GM12878 (cell line): ENCODE measurements at regions not wholly inside any gene's neighbourhood (a gene's known extent, or its start where the extent isn't known, plus 50 kb on each side); places are given as distances from the start of the nearest gene placed in this dataset.

ENCODE experiments used
- ATAC-seq: fragments of 200-7000 bp; cut with Tn5 transposase; 3 replicates; pipeline ENCODE4 v1.9.1; 2020; ENCODE audit warnings: mild to moderate bottlenecking, moderate library complexity
- BruUV-seq: library from RNA; stranded (reverse); fragments of 400-500 nt; replicated peaks from 2 replicates; lab custom pipeline; 2021; lab: Mats Ljungman, UMichigan
- CTCF ChIA-PET: fragments of 300-600 bp; sonication (Branson Sonifier 250); formaldehyde crosslinking; extraction: SDS; loops from one replicate; lab custom pipeline; 2021; ENCODE audit warnings: inconsistent platforms; lab: Yijun Ruan, JAX
- POLR2A ChIA-PET: fragments of 350-600 bp; formaldehyde crosslinking; extraction: SDS; loops from one replicate; lab custom pipeline; 2021; ENCODE audit warnings: inconsistent platforms; lab: Charles Lee
- RAD21 ChIA-PET: fragments of 300-600 bp; sonication (Branson Sonifier 250); formaldehyde crosslinking; loops from one replicate; lab custom pipeline; 2023; ENCODE audit warnings: antibody characterized with exemption; ENCODE audit not compliant: unreplicated experiment; lab: Charles Lee
- SMC1A ChIA-PET: fragments of 300-600 bp; sonication (Branson Sonifier 250); formaldehyde crosslinking; loops from one replicate; lab custom pipeline; 2023; ENCODE audit not compliant: unreplicated experiment, uncharacterized antibody; lab: Charles Lee
- DNase-seq: peaks from one replicate; pipeline ENCODE4 v3.0.0-alpha.2; 2011; ENCODE audit warnings: low read depth, low spot score
- FAIRE-seq: peaks from 3 replicates; lab custom pipeline; 2011; peaks lifted over from hg19 to GRCh38; lab: Jason Lieb, UNC
- H2AFZ ChIP-seq: 2 replicates; pipeline ENCODE4 v1.6.0; 2011; ENCODE audit warnings: low read depth, low read length, control low read depth; ENCODE audit not compliant: control insufficient read depth
- H3K27ac ChIP-seq: 2 replicates; pipeline ENCODE4 v1.5.1; 2011; ENCODE audit warnings: control low read depth; ENCODE audit not compliant: control insufficient read depth, insufficient read depth
- H3K27me3 ChIP-seq, 2 experiments: replicated peaks in 1 of 2; 2 replicates each; pipeline versions ENCODE4 v1.6.0 to v1.6.1; 2011; ENCODE audit warnings: low read length in 1 of 2; ENCODE audit not compliant: control insufficient read depth in 2 of 2, insufficient read depth in 2 of 2
- H3K36me3 ChIP-seq, 2 experiments: 2 replicates each; pipeline ENCODE4 v1.5.1; 2011; ENCODE audit warnings: low read length in 1 of 2; ENCODE audit not compliant: control insufficient read depth in 2 of 2, insufficient read depth in 2 of 2
- H3K4me1 ChIP-seq: 2 replicates; pipeline ENCODE4 v1.6.1; 2011; ENCODE audit warnings: mild to moderate bottlenecking, low read length, moderate library complexity, mixed read lengths; ENCODE audit not compliant: control insufficient read depth, insufficient read depth
- H3K4me2 ChIP-seq: 2 replicates; pipeline ENCODE4 v1.6.0; 2011; ENCODE audit warnings: control low read depth; ENCODE audit not compliant: control insufficient read depth, insufficient read depth
- H3K4me3 ChIP-seq: fragments of 200-600 bp; sonication (generic); 2 replicates; pipeline ENCODE4 v1.5.1; 2016
- H3K79me2 ChIP-seq: 2 replicates; pipeline ENCODE4 v1.6.0; 2011; ENCODE audit warnings: low read length; ENCODE audit not compliant: control insufficient read depth, insufficient read depth
- H3K9ac ChIP-seq: 2 replicates; pipeline ENCODE4 v1.8.0; 2011; ENCODE audit warnings: low read length, control low read depth, mixed read lengths; ENCODE audit not compliant: control insufficient read depth, insufficient read depth
- H3K9me3 ChIP-seq: replicated peaks from 3 replicates; pipeline ENCODE4 v1.5.1; 2011; ENCODE audit warnings: mild to moderate bottlenecking, low read length; ENCODE audit not compliant: control insufficient read depth, insufficient read depth
- H4K20me1 ChIP-seq: 2 replicates; pipeline ENCODE4 v1.6.0; 2011; ENCODE audit not compliant: control insufficient read depth, insufficient read depth
- CBFB ChIP-seq: IDR thresholded peaks from 2 replicates; pipeline ENCODE4 v1.6.1; 2016; ENCODE audit warnings: antibody characterized with exemption, low read depth
- IKZF2 ChIP-seq, 2 experiments: fragments of 450-650 bp; IDR thresholded peaks; 2 replicates each; pipeline ENCODE4 v1.6.1; 2017; ENCODE audit warnings: mild to moderate bottlenecking in 2 of 2, moderate library complexity in 2 of 2
- MLLT1 ChIP-seq: fragments of 450-650 bp; IDR thresholded peaks from 2 replicates; pipeline ENCODE4 v1.6.1; 2016; ENCODE audit warnings: mild to moderate bottlenecking
- RBBP5 ChIP-seq: fragments of 200-600 bp; sonication (generic); conservative IDR thresholded peaks from 2 replicates; pipeline ENCODE4 v1.6.1; 2016
- SMAD5 ChIP-seq: IDR thresholded peaks from 2 replicates; pipeline ENCODE4 v1.6.1; 2016; ENCODE audit warnings: antibody characterized with exemption, low read depth
- SP1 ChIP-seq: IDR thresholded peaks from one replicate; pipeline ENCODE4 v1.6.1; 2011; ENCODE audit warnings: low read depth, low read length
- SRF ChIP-seq, 2 experiments: IDR thresholded peaks; 2 replicates each; pipeline ENCODE4 v1.6.1; 2011; ENCODE audit warnings: low read depth in 2 of 2, low read length in 2 of 2, mild to moderate bottlenecking in 1 of 2, moderate library complexity in 1 of 2
- ZBED1 ChIP-seq: IDR thresholded peaks from 2 replicates; pipeline ENCODE4 v1.6.1; 2016; ENCODE audit warnings: borderline replicate concordance
- ZNF384 ChIP-seq: IDR thresholded peaks from 2 replicates; pipeline ENCODE4 v1.6.1; 2012; ENCODE audit warnings: low read depth, mild to moderate bottlenecking, low read length, improper control_type of control experiment, borderline replicate concordance
- WGBS: methylation state at CpG from one replicate; pipeline ENCODE4 v1.1.6; 2016; ENCODE audit warnings: low lambda C conversion rate; ENCODE audit not compliant: insufficient replicate concordance, insufficient coverage; ENCODE audit errors: missing lambda C conversion rate; 5-methylcytosine and 5-hydroxymethylcytosine counted together
- in situ Hi-C: fragments of 300-500 bp; cut with MboI; formaldehyde crosslinking; loops from 9 replicates; pipeline ENCODE4 v1.14.3; 2018; ENCODE audit warnings: mixed read lengths
- intact Hi-C: fragments of 100-400 bp; cut with micrococcal nuclease; formaldehyde crosslinking; loops from one replicate; pipeline ENCODE4 v1.14.2; 2022; ENCODE audit not compliant: unreplicated experiment
- TF ChIP-seq, protein P1 (sequence below): IDR thresholded peaks from 2 replicates; pipeline ENCODE4 v1.6.1; 2012; ENCODE audit warnings: low read length, inconsistent platforms
- TF ChIP-seq, protein P2 (sequence below): IDR thresholded peaks from 2 replicates; pipeline ENCODE4 v1.6.1; 2011; ENCODE audit warnings: borderline replicate concordance, low read depth, mild to moderate bottlenecking, moderate library complexity, mixed read lengths, low read length; ENCODE audit not compliant: insufficient read depth; ENCODE audit errors: extremely low read length
- TF ChIP-seq, protein P3 (sequence below): fragments of 450-650 bp; IDR thresholded peaks from 2 replicates; pipeline ENCODE4 v1.6.1; 2014; ENCODE audit warnings: mild to moderate bottlenecking

- H3K9ac ChIP-seq, result no peak overlapping the region
- ATAC-seq (no peak), FAIRE-seq (no peak), DNase-seq (no peak)
- BruUV-seq, result no TSS peak
- H3K36me3 ChIP-seq, result no peaks in the 10 kb centered on the region
- ChIA-PET CTCF (no interaction called here), SMC1A (no interaction called here), POLR2A (no interaction called here), RAD21 (no interaction called here)
- H4K20me1 ChIP-seq, result no peaks in the 10 kb centered on the region
- no peaks in the 10 kb centered on the region for H3K4me1 ChIP-seq
- H3K79me2 ChIP-seq, result no peaks in the 10 kb centered on the region
- intact Hi-C loops (no loop called here), in situ Hi-C loops (no loop called here)
- 22% methylated on average over 2 of the region's 2 CpGs for WGBS
- no peak overlapping the region for H2AFZ ChIP-seq
- TF ChIP-seq, protein P1, sequence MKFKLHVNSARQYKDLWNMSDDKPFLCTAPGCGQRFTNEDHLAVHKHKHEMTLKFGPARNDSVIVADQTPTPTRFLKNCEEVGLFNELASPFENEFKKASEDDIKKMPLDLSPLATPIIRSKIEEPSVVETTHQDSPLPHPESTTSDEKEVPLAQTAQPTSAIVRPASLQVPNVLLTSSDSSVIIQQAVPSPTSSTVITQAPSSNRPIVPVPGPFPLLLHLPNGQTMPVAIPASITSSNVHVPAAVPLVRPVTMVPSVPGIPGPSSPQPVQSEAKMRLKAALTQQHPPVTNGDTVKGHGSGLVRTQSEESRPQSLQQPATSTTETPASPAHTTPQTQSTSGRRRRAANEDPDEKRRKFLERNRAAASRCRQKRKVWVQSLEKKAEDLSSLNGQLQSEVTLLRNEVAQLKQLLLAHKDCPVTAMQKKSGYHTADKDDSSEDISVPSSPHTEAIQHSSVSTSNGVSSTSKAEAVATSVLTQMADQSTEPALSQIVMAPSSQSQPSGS, result no peak
- no peak for TF ChIP-seq ZBED1
- no peak for TF ChIP-seq RBBP5
- TF ChIP-seq, protein P2, sequence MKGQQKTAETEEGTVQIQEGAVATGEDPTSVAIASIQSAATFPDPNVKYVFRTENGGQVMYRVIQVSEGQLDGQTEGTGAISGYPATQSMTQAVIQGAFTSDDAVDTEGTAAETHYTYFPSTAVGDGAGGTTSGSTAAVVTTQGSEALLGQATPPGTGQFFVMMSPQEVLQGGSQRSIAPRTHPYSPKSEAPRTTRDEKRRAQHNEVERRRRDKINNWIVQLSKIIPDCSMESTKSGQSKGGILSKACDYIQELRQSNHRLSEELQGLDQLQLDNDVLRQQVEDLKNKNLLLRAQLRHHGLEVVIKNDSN, result no peak
- no peak for TF ChIP-seq SP1
- TF ChIP-seq IKZF2 (IDR thresholded peaks at IDR 0.05), result no peak
- no peak for TF ChIP-seq MLLT1
- TF ChIP-seq, protein P3, sequence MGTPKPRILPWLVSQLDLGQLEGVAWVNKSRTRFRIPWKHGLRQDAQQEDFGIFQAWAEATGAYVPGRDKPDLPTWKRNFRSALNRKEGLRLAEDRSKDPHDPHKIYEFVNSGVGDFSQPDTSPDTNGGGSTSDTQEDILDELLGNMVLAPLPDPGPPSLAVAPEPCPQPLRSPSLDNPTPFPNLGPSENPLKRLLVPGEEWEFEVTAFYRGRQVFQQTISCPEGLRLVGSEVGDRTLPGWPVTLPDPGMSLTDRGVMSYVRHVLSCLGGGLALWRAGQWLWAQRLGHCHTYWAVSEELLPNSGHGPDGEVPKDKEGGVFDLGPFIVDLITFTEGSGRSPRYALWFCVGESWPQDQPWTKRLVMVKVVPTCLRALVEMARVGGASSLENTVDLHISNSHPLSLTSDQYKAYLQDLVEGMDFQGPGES, result no peak
- no peak for TF ChIP-seq SRF (IDR thresholded peaks at IDR 0.05; ENCODE audit: low read depth in 2 of 2, low read length in 2 of 2)
- TF ChIP-seq ZNF384, result no peak
- no peak for TF ChIP-seq SMAD5
- TF ChIP-seq CBFB, result no peak
- no peak overlapping the region for H3K27ac ChIP-seq
- H3K4me3 ChIP-seq, result no peak overlapping the region
- H3K27me3 ChIP-seq, result no peaks in the 10 kb centered on the region
- no peaks in the 10 kb centered on the region for H3K9me3 ChIP-seq
- no peak overlapping the region for H3K4me2 ChIP-seq
These were observed 308.3 kb upstream of the HS3ST1 start for GRCh38 chr4:11736978-11737377.
